GM12878 (cell line): ENCODE measurements at regions not wholly inside any gene's neighbourhood (a gene's known extent, or its start where the extent isn't known, plus 50 kb on each side); places are given as distances from the start of the nearest gene placed in this dataset.

Experiments used
- ATAC-seq: fragments of 200-7000 bp; cut with Tn5 transposase; 3 replicates; pipeline ENCODE4 v1.9.1; 2020; ENCODE audit warnings: mild to moderate bottlenecking, moderate library complexity
- BruUV-seq: library from RNA; stranded (reverse); fragments of 400-500 nt; replicated peaks from 2 replicates; lab custom pipeline; 2021; lab: Mats Ljungman, UMichigan
- CTCF ChIA-PET: fragments of 300-600 bp; sonication (Branson Sonifier 250); formaldehyde crosslinking; extraction: SDS; loops from one replicate; lab custom pipeline; 2021; ENCODE audit warnings: inconsistent platforms; lab: Yijun Ruan, JAX
- POLR2A ChIA-PET: fragments of 350-600 bp; formaldehyde crosslinking; extraction: SDS; loops from one replicate; lab custom pipeline; 2021; ENCODE audit warnings: inconsistent platforms; lab: Charles Lee
- RAD21 ChIA-PET: fragments of 300-600 bp; sonication (Branson Sonifier 250); formaldehyde crosslinking; loops from one replicate; lab custom pipeline; 2023; ENCODE audit warnings: antibody characterized with exemption; ENCODE audit not compliant: unreplicated experiment; lab: Charles Lee
- SMC1A ChIA-PET: fragments of 300-600 bp; sonication (Branson Sonifier 250); formaldehyde crosslinking; loops from one replicate; lab custom pipeline; 2023; ENCODE audit not compliant: unreplicated experiment, uncharacterized antibody; lab: Charles Lee
- DNase-seq: peaks from one replicate; pipeline ENCODE4 v3.0.0-alpha.2; 2011; ENCODE audit warnings: low read depth, low spot score
- FAIRE-seq: peaks from 3 replicates; lab custom pipeline; 2011; peaks lifted over from hg19 to GRCh38; lab: Jason Lieb, UNC
- H2AFZ ChIP-seq: 2 replicates; pipeline ENCODE4 v1.6.0; 2011; ENCODE audit warnings: low read depth, low read length, control low read depth; ENCODE audit not compliant: control insufficient read depth
- H3K27ac ChIP-seq: 2 replicates; pipeline ENCODE4 v1.5.1; 2011; ENCODE audit warnings: control low read depth; ENCODE audit not compliant: control insufficient read depth, insufficient read depth
- H3K27me3 ChIP-seq, 2 experiments: replicated peaks in 1 of 2; 2 replicates each; pipeline versions ENCODE4 v1.6.0 to v1.6.1; 2011; ENCODE audit warnings: low read length in 1 of 2; ENCODE audit not compliant: control insufficient read depth in 2 of 2, insufficient read depth in 2 of 2
- H3K36me3 ChIP-seq, 2 experiments: 2 replicates each; pipeline ENCODE4 v1.5.1; 2011; ENCODE audit warnings: low read length in 1 of 2; ENCODE audit not compliant: control insufficient read depth in 2 of 2, insufficient read depth in 2 of 2
- H3K4me1 ChIP-seq: 2 replicates; pipeline ENCODE4 v1.6.1; 2011; ENCODE audit warnings: mild to moderate bottlenecking, low read length, moderate library complexity, mixed read lengths; ENCODE audit not compliant: control insufficient read depth, insufficient read depth
- H3K4me2 ChIP-seq: 2 replicates; pipeline ENCODE4 v1.6.0; 2011; ENCODE audit warnings: control low read depth; ENCODE audit not compliant: control insufficient read depth, insufficient read depth
- H3K4me3 ChIP-seq: fragments of 200-600 bp; sonication (generic); 2 replicates; pipeline ENCODE4 v1.5.1; 2016
- H3K79me2 ChIP-seq: 2 replicates; pipeline ENCODE4 v1.6.0; 2011; ENCODE audit warnings: low read length; ENCODE audit not compliant: control insufficient read depth, insufficient read depth
- H3K9ac ChIP-seq: 2 replicates; pipeline ENCODE4 v1.8.0; 2011; ENCODE audit warnings: low read length, control low read depth, mixed read lengths; ENCODE audit not compliant: control insufficient read depth, insufficient read depth
- H3K9me3 ChIP-seq: replicated peaks from 3 replicates; pipeline ENCODE4 v1.5.1; 2011; ENCODE audit warnings: mild to moderate bottlenecking, low read length; ENCODE audit not compliant: control insufficient read depth, insufficient read depth
- H4K20me1 ChIP-seq: 2 replicates; pipeline ENCODE4 v1.6.0; 2011; ENCODE audit not compliant: control insufficient read depth, insufficient read depth
- FOXK2 ChIP-seq: fragments of 450-650 bp; IDR thresholded peaks from 2 replicates; pipeline ENCODE4 v1.6.1; 2017; ENCODE audit warnings: mild to moderate bottlenecking, moderate library complexity
- NKRF ChIP-seq: fragments of 450-650 bp; conservative IDR thresholded peaks from 2 replicates; pipeline ENCODE4 v1.6.1; 2017; ENCODE audit warnings: mild to moderate bottlenecking, moderate library complexity
- RB1 ChIP-seq: fragments of 450-650 bp; formaldehyde crosslinking; IDR thresholded peaks from 2 replicates; pipeline ENCODE4 v1.6.1; 2017; ENCODE audit warnings: mild to moderate bottlenecking, borderline replicate concordance
- SIN3A ChIP-seq: IDR thresholded peaks from 2 replicates; pipeline ENCODE4 v1.6.1; 2012; ENCODE audit warnings: low read depth, low read length, improper control_type of control experiment
- ZBED1 ChIP-seq: IDR thresholded peaks from 2 replicates; pipeline ENCODE4 v1.6.1; 2016; ENCODE audit warnings: borderline replicate concordance
- ZNF274 ChIP-seq: IDR thresholded peaks from one replicate; pipeline ENCODE4 v1.8.0; 2011; ENCODE audit not compliant: insufficient read length, insufficient read depth
- WGBS: methylation state at CpG from one replicate; pipeline ENCODE4 v1.1.6; 2016; ENCODE audit warnings: low lambda C conversion rate; ENCODE audit not compliant: insufficient replicate concordance, insufficient coverage; ENCODE audit errors: missing lambda C conversion rate; 5-methylcytosine and 5-hydroxymethylcytosine counted together
- in situ Hi-C: fragments of 300-500 bp; cut with MboI; formaldehyde crosslinking; loops from 9 replicates; pipeline ENCODE4 v1.14.3; 2018; ENCODE audit warnings: mixed read lengths
- intact Hi-C: fragments of 100-400 bp; cut with micrococcal nuclease; formaldehyde crosslinking; loops from one replicate; pipeline ENCODE4 v1.14.2; 2022; ENCODE audit not compliant: unreplicated experiment
- TF ChIP-seq, protein P1 (sequence below): fragments of 450-650 bp; IDR thresholded peaks from 2 replicates; pipeline ENCODE4 v1.6.1; 2017; ENCODE audit warnings: mild to moderate bottlenecking, low read depth, inconsistent platforms; ENCODE audit not compliant: poor library complexity, severe bottlenecking
- TF ChIP-seq, protein P2 (sequence below): IDR thresholded peaks from 2 replicates; pipeline ENCODE4 v1.6.1; 2012; ENCODE audit warnings: low read depth, low read length, improper control_type of control experiment

GRCh38 chr14:27739657-27740156 lies 1026.9 kb upstream of the FOXG1 start:
- intact Hi-C loops = no loop called here
- SMC1A ChIA-PET = no interaction called here
- H3K9ac ChIP-seq = no peak overlapping the region
- no peak overlapping the region for H3K27ac ChIP-seq
- ATAC-seq = no peak
- H4K20me1 ChIP-seq = no peaks in the 10 kb centered on the region
- RAD21 ChIA-PET = no interaction called here
- no peak for DNase-seq
- FAIRE-seq = no peak
- in situ Hi-C loops = no loop called here
- no peak overlapping the region for H3K4me3 ChIP-seq
- WGBS = 0% methylated on average over 1 of the region's 1 CpG
- no TSS peak for BruUV-seq
- H3K4me2 ChIP-seq = no peak overlapping the region
- CTCF ChIA-PET = interaction anchor here (0.7 kb wide), 1 partner anchor 191 kb away, joined by 3 read pairs; no protein-coding TSS in a partner anchor
- no peak for TF ChIP-seq RB1
- no peak for TF ChIP-seq NKRF
- no peak for TF ChIP-seq FOXK2
- TF ChIP-seq SIN3A = no peak
- TF ChIP-seq, protein P1, sequence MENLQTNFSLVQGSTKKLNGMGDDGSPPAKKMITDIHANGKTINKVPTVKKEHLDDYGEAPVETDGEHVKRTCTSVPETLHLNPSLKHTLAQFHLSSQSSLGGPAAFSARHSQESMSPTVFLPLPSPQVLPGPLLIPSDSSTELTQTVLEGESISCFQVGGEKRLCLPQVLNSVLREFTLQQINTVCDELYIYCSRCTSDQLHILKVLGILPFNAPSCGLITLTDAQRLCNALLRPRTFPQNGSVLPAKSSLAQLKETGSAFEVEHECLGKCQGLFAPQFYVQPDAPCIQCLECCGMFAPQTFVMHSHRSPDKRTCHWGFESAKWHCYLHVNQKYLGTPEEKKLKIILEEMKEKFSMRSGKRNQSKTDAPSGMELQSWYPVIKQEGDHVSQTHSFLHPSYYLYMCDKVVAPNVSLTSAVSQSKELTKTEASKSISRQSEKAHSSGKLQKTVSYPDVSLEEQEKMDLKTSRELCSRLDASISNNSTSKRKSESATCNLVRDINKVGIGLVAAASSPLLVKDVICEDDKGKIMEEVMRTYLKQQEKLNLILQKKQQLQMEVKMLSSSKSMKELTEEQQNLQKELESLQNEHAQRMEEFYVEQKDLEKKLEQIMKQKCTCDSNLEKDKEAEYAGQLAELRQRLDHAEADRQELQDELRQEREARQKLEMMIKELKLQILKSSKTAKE = no peak
- no peak for TF ChIP-seq ZNF274
- TF ChIP-seq, protein P2, sequence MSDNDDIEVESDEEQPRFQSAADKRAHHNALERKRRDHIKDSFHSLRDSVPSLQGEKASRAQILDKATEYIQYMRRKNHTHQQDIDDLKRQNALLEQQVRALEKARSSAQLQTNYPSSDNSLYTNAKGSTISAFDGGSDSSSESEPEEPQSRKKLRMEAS = no peak
- TF ChIP-seq ZBED1 = no peak
- no peaks in the 10 kb centered on the region for H3K36me3 ChIP-seq
- no peaks in the 10 kb centered on the region for H3K79me2 ChIP-seq
- POLR2A ChIA-PET = no interaction called here
- H3K27me3 ChIP-seq = no peaks in the 10 kb centered on the region
- no peaks in the 10 kb centered on the region for H3K4me1 ChIP-seq
- H2AFZ ChIP-seq = no peak overlapping the region
- H3K9me3 ChIP-seq = no peaks in the 10 kb centered on the region
